CD14-positive monocyte (primary cell): ENCODE measurements at regions not wholly inside any gene's neighbourhood (a gene's known extent, or its start where the extent isn't known, plus 50 kb on each side); places are given as distances from the start of the nearest gene placed in this dataset.

Experiments
- DNase-seq, 3 donors: peaks; one replicate each; pipeline ENCODE4 v3.0.0-alpha.2; 2011 to 2022
- H2AFZ ChIP-seq: 2 replicates; pipeline ENCODE4 v1.6.0; 2012; ENCODE audit warnings: mild to moderate bottlenecking, low read depth, low read length, inconsistent platforms; ENCODE audit not compliant: insufficient read depth, poor library complexity, severe bottlenecking
- H3K27ac ChIP-seq, 2 donors: 1 replicate in 1 of 2; 2 replicates in 1 of 2; pipeline ENCODE4 v1.5.1; 2012 to 2013; ENCODE audit warnings: low read length in 2 of 2, control low read depth in 1 of 2, inconsistent platforms in 1 of 2, low read depth in 1 of 2, mild to moderate bottlenecking in 1 of 2
- H3K27me3 ChIP-seq, 2 donors: one replicate each; pipeline versions ENCODE4 v1.6.0 to v1.6.1; 2011 to 2013; ENCODE audit warnings: low read length in 2 of 2; ENCODE audit not compliant: control insufficient read depth in 2 of 2, insufficient read depth in 2 of 2
- H3K36me3 ChIP-seq, 2 donors: replicated peaks in 1 of 2; 1 replicate in 1 of 2; 2 replicates in 1 of 2; pipeline versions ENCODE4 v1.5.1 to v1.6.1; 2012 to 2013; ENCODE audit warnings: low read length in 2 of 2, control low read depth in 1 of 2, inconsistent platforms in 1 of 2, mild to moderate bottlenecking in 1 of 2; ENCODE audit not compliant: insufficient read depth in 2 of 2, control insufficient read depth in 1 of 2
- H3K4me1 ChIP-seq, 2 donors: 1 replicate in 1 of 2; 2 replicates in 1 of 2; pipeline versions ENCODE4 v1.5.1 to v1.6.1; 2012 to 2013; ENCODE audit warnings: low read length in 2 of 2, control low read depth in 1 of 2, inconsistent platforms in 1 of 2, mild to moderate bottlenecking in 1 of 2, moderate library complexity in 1 of 2; ENCODE audit not compliant: insufficient read depth in 2 of 2, control insufficient read depth in 1 of 2
- H3K4me2 ChIP-seq: replicated peaks from 2 replicates; pipeline ENCODE3; 2012; ENCODE audit warnings: low read length, moderate library complexity, mild to moderate bottlenecking; ENCODE audit not compliant: poor library complexity, severe bottlenecking; ENCODE audit errors: extremely low read depth
- H3K4me3 ChIP-seq, 3 experiments: fragments of 200-600 bp in 1 of 3; sonication (generic) in 1 of 3; replicated peaks in 1 of 3; 1 replicate in 2 of 3; 2 replicates in 1 of 3; pipeline ENCODE4 v1.5.1; 2011 to 2013; ENCODE audit warnings: low read length in 3 of 3, mild to moderate bottlenecking in 3 of 3, control low read depth in 2 of 3, low read depth in 2 of 3, inconsistent platforms in 1 of 3, moderate library complexity in 1 of 3
- H3K79me2 ChIP-seq: 2 replicates; pipeline ENCODE4 v1.6.0; 2012; ENCODE audit warnings: mild to moderate bottlenecking, control low read depth, inconsistent platforms, low read length, moderate library complexity; ENCODE audit not compliant: insufficient read depth
- H3K9ac ChIP-seq: 2 replicates; pipeline ENCODE4 v1.6.0; 2017; ENCODE audit warnings: low read length, mild to moderate bottlenecking; ENCODE audit not compliant: insufficient read depth, poor library complexity, severe bottlenecking
- H3K9me3 ChIP-seq, 2 donors: replicated peaks in 1 of 2; 1 replicate in 1 of 2; 2 replicates in 1 of 2; pipeline versions ENCODE4 v1.5.1 to v1.6.1; 2012 to 2013; ENCODE audit warnings: low read length in 2 of 2, control low read depth in 1 of 2; ENCODE audit not compliant: control insufficient read depth in 1 of 2, insufficient read depth in 1 of 2
- H4K20me1 ChIP-seq: 2 replicates; pipeline ENCODE4 v1.6.0; 2012; ENCODE audit warnings: mild to moderate bottlenecking, low read length, control low read depth, moderate library complexity; ENCODE audit not compliant: insufficient read depth
- H3K27ac Mint-ChIP-seq, 7 donors: one replicate each; pipeline ENCODE4 v1.8.0; 2020; ENCODE audit warnings: mild to moderate bottlenecking in 7 of 7, mixed read lengths in 7 of 7, moderate library complexity in 6 of 7, inconsistent platforms in 2 of 7
- H3K27me3 Mint-ChIP-seq, 3 donors: one replicate each; pipeline ENCODE4 v1.8.0; 2021 to 2022; ENCODE audit warnings: low read depth in 3 of 3, mild to moderate bottlenecking in 3 of 3, mixed read lengths in 3 of 3, moderate library complexity in 3 of 3, inconsistent platforms in 1 of 3
- H3K36me3 Mint-ChIP-seq, 2 donors: one replicate each; pipeline ENCODE4 v1.8.0; 2020; ENCODE audit warnings: mixed read lengths in 2 of 2, inconsistent platforms in 1 of 2, mild to moderate bottlenecking in 1 of 2
- H3K4me1 Mint-ChIP-seq: one replicate; pipeline ENCODE4 v1.8.0; 2020; ENCODE audit warnings: mild to moderate bottlenecking, mixed read lengths
- H3K4me3 Mint-ChIP-seq, 2 donors: one replicate each; pipeline ENCODE4 v1.8.0; 2020; ENCODE audit warnings: mild to moderate bottlenecking in 2 of 2, mixed read lengths in 2 of 2, moderate library complexity in 1 of 2
- H3K9me3 Mint-ChIP-seq, 7 donors: one replicate each; pipeline ENCODE4 v1.8.0; 2020 to 2022; ENCODE audit warnings: mixed read lengths in 7 of 7, mild to moderate bottlenecking in 6 of 7, moderate library complexity in 6 of 7, inconsistent platforms in 2 of 7
- WGBS: methylation state at CpG from one replicate; pipeline ENCODE4 v1.1.5; 2013; ENCODE audit warnings: missing lambda C conversion rate; ENCODE audit not compliant: insufficient coverage; 5-methylcytosine and 5-hydroxymethylcytosine counted together
- intact Hi-C, 2 donors: fragments of 100-400 bp; cut with micrococcal nuclease; formaldehyde crosslinking; loops; one replicate each; pipeline versions ENCODE4 v1.15.0 to v1.15.1; 2023
- TF ChIP-seq, protein P1 (sequence below): fragments of 200-600 bp; IDR thresholded peaks from one replicate; pipeline ENCODE4 v1.8.0; 2022; ENCODE audit warnings: antibody characterized with exemption, mild to moderate bottlenecking

DNA sequence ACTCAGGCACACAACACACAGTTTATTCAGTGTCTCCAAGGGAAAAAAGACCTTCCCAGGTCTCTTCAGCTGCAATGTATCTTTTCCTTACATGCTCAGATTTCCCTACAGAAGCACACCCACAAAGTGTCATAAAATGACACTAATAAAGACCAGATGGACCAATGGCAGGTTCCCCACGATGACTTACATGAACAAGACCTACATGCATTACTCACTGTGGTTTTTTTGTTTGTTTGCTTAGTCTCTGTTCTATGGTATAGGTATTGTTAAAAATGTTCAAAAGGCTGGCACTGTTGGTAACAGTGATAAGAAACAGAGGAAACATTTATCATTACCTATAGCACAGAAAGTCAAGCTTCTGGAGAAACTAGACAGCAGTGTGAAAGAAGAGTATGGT is 318.2 kb upstream of the TMCO5A start:
- H3K27me3 ChIP-seq: no peaks in the 10 kb centered on the region
- intact Hi-C loops: no loop called here
- no peak overlapping the region for H3K4me3 Mint-ChIP-seq
- no peaks in the 10 kb centered on the region for H3K79me2 ChIP-seq
- no peaks in the 10 kb centered on the region for H3K36me3 ChIP-seq
- no peak overlapping the region for H3K27ac ChIP-seq
- H3K9me3 ChIP-seq: peaks cover 0 to 6% of the 10 kb centered on the region in 2 donors
- no peak overlapping the region for H3K27ac Mint-ChIP-seq
- H3K36me3 Mint-ChIP-seq: no peaks in the 10 kb centered on the region
- no peak overlapping the region for H3K9ac ChIP-seq
- peaks cover 0 to 1% (median 0%) of the 10 kb centered on the region in 3 donors for H3K27me3 Mint-ChIP-seq
- no peaks in the 10 kb centered on the region for H4K20me1 ChIP-seq
- no CpG with 5 or more reads among the region's 1 CpG for WGBS
- peaks cover 7 to 13% (median 12%) of the 10 kb centered on the region in 7 donors for H3K9me3 Mint-ChIP-seq
- no peaks in the 10 kb centered on the region for H3K4me1 Mint-ChIP-seq
- no peak overlapping the region for H3K4me2 ChIP-seq
- no peak overlapping the region for H3K4me3 ChIP-seq
- no peak overlapping the region for H2AFZ ChIP-seq
- H3K4me1 ChIP-seq: no peaks in the 10 kb centered on the region
- DNase-seq: no peak
- TF ChIP-seq, protein P1, sequence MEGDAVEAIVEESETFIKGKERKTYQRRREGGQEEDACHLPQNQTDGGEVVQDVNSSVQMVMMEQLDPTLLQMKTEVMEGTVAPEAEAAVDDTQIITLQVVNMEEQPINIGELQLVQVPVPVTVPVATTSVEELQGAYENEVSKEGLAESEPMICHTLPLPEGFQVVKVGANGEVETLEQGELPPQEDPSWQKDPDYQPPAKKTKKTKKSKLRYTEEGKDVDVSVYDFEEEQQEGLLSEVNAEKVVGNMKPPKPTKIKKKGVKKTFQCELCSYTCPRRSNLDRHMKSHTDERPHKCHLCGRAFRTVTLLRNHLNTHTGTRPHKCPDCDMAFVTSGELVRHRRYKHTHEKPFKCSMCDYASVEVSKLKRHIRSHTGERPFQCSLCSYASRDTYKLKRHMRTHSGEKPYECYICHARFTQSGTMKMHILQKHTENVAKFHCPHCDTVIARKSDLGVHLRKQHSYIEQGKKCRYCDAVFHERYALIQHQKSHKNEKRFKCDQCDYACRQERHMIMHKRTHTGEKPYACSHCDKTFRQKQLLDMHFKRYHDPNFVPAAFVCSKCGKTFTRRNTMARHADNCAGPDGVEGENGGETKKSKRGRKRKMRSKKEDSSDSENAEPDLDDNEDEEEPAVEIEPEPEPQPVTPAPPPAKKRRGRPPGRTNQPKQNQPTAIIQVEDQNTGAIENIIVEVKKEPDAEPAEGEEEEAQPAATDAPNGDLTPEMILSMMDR: no peak

DNA sequence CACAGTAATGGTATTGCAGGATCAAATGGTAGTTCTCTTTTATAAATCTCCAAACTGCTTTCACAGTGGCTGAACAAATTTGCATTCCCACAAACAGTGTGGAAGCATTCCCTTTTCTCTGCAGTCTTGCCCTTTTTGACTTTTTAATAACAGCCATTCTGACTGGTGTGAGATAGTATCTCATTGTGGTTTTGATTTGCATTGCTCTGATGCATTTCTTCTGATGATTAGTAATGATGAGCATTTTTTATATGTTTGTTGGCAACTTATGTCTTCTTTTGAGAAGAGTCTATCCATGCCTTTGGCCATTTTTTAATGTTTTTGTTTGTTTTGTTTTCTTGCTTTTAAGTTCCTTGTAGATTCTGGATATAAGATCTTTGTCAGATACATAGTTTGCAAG is 316.1 kb upstream of the TMCO5A start:
- Mint-ChIP-seq H3K36me3 (no peaks in the 10 kb centered on the region), H3K4me3 (no peak overlapping the region), H3K27ac (no peak overlapping the region), H3K4me1 (no peaks in the 10 kb centered on the region), H3K9me3 (peaks cover 6 to 15% (median 12%) of the 10 kb centered on the region in 7 donors), H3K27me3 (peaks cover 0 to 1% (median 0%) of the 10 kb centered on the region in 3 donors)
- H3K27ac ChIP-seq: no peak overlapping the region
- intact Hi-C loops: no loop called here
- H3K27me3 ChIP-seq: no peaks in the 10 kb centered on the region
- no peak for DNase-seq
- H3K4me2 ChIP-seq: no peak overlapping the region
- H3K9me3 ChIP-seq: peaks cover 0 to 6% of the 10 kb centered on the region in 2 donors
- no peaks in the 10 kb centered on the region for H4K20me1 ChIP-seq
- H3K79me2 ChIP-seq: no peaks in the 10 kb centered on the region
- no peak overlapping the region for H2AFZ ChIP-seq
- H3K4me3 ChIP-seq: no peak overlapping the region
- no peaks in the 10 kb centered on the region for H3K36me3 ChIP-seq
- no peaks in the 10 kb centered on the region for H3K4me1 ChIP-seq
- H3K9ac ChIP-seq: no peak overlapping the region
- TF ChIP-seq, protein P1: no peak
